Ovary (tissue), 7 donors: ENCODE measurements at regions not wholly inside any gene's neighbourhood (a gene's known extent, or its start where the extent isn't known, plus 50 kb on each side); places are given as distances from the start of the nearest gene placed in this dataset.
"Not testable (repeated sequence)": the region's sequence is repeated elsewhere in the genome, so short reads cannot be mapped to it uniquely, and the experiment has no call there.

Source experiments
- DNase-seq, 5 donors: peaks; one replicate each; pipeline ENCODE4 v3.0.0-alpha.2; 2019 to 2020
- H3K27ac ChIP-seq, 2 donors: fragments of 200-600 bp; one replicate each; pipeline versions ENCODE4 v1.5.1 to v1.8.0; 2019 to 2022
- H3K27me3 ChIP-seq: fragments of 200-600 bp; one replicate; pipeline ENCODE4 v1.8.0; 2022
- H3K36me3 ChIP-seq: fragments of 200-600 bp; sonication (generic); one replicate; pipeline ENCODE4 v1.5.1; 2019
- H3K4me1 ChIP-seq: one replicate; pipeline ENCODE4 v1.8.1; 2013; ENCODE audit warnings: mild to moderate bottlenecking, moderate library complexity; ENCODE audit not compliant: insufficient read depth
- H3K4me3 ChIP-seq: fragments of 200-600 bp; sonication (generic); one replicate; pipeline ENCODE4 v1.5.1; 2017
- H3K9me3 ChIP-seq, 2 donors: fragments of 200-600 bp in 1 of 2; sonication (generic) in 1 of 2; one replicate each; pipeline versions ENCODE4 v1.5.1 to v1.8.1; 2013 to 2019; ENCODE audit warnings: mild to moderate bottlenecking in 1 of 2, moderate library complexity in 1 of 2
- CTCF ChIP-seq, 3 donors: fragments of 450-650 bp in 2 of 3; fragments of 200-600 bp in 1 of 3; IDR thresholded peaks; one replicate each; pipeline versions ENCODE4 v1.5.1 to v1.8.0; 2016 to 2022; ENCODE audit warnings: antibody characterized with exemption in 3 of 3, mild to moderate bottlenecking in 1 of 3
- EP300 ChIP-seq: sonication (generic); formaldehyde crosslinking; IDR thresholded peaks from one replicate; pipeline ENCODE4 v1.6.1; 2017; ENCODE audit warnings: antibody characterized with exemption
- POLR2A ChIP-seq: fragments of 450-650 bp; IDR thresholded peaks from one replicate; pipeline ENCODE4 v1.6.1; 2017; ENCODE audit warnings: antibody characterized with exemption, mild to moderate bottlenecking, moderate library complexity
- WGBS, 3 donors: extraction: QIAGEN DNeasy Blood & Tissue Kit in 1 of 3; methylation state at CpG; one replicate each; pipeline versions ENCODE4 v1.1.5 to v1.1.7; 2013 to 2017; 5-methylcytosine and 5-hydroxymethylcytosine counted together
- intact Hi-C, 4 donors: fragments of 100-400 bp; cut with DNase I; formaldehyde crosslinking; loops; one replicate each; pipeline versions ENCODE4 v1.11.0 to v1.15.1; 2022 to 2023
- donor health status: DM: no; HTN: no; CAD: no; lungs with moderate emphysema.
- donor health status: DM: no; HTN: no; CAD: no.
- donor health status: Bipolar disorder and iron deficiency.
- donor health status: DM: no; HTN: no; CAD: no.
- donor health status: DM: yes; HTN: yes; CAD: no.

DNA sequence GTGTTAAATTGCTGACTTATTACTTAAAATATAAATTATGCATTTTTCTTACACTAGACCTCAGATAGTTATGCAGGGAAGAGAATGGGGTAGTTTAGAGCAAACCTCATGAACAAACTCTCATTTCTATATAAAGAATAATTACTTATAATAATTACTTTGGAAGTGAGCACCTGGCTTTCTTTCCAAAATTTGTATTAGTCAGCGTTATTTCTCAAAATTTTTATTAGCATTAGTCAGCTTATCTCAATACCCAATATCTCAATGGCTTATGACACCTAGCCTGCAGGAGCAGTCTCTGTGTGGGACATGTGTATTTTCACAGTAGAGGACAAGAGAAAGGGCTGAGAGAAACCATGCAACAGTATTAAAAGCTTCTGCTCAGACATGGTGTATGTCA, 849.2 kb upstream of the HS3ST5 start:
- Histone ChIP-seq H3K4me1 (no peaks in the 10 kb centered on the region), H3K27me3 (no peaks in the 10 kb centered on the region), H3K4me3 (no peak overlapping the region), H3K9me3 (no peaks in the 10 kb centered on the region), H3K36me3 (no peaks in the 10 kb centered on the region), H3K27ac (no peak overlapping the region)
- TF ChIP-seq EP300 = no peak
- TF ChIP-seq CTCF (IDR thresholded peaks at IDR 0.05) = no peak
- no peak for TF ChIP-seq POLR2A
- WGBS, 3 donors = 72 to 86% (median 73%) methylated on average over 1 of the region's 1 CpG
- intact Hi-C loops = no loop called here
- no peak for DNase-seq

- H3K27me3 ChIP-seq = no peaks in the 10 kb centered on the region
- DNase-seq = no peak
- no peak overlapping the region for H3K27ac ChIP-seq
- H3K9me3 ChIP-seq = no peaks in the 10 kb centered on the region
- intact Hi-C loops = no loop called here
- no peaks in the 10 kb centered on the region for H3K4me1 ChIP-seq
- WGBS, 3 donors = 85 to 90% (median 87%) methylated on average over 1 of the region's 1 CpG
- TF ChIP-seq CTCF (IDR thresholded peaks at IDR 0.05) (no peak), EP300 (no peak), POLR2A (no peak)
- no peak overlapping the region for H3K4me3 ChIP-seq
- no peaks in the 10 kb centered on the region for H3K36me3 ChIP-seq
These were observed 847.7 kb upstream of the HS3ST5 start for GRCh38 chr6:115190534-115190933.

DNA sequence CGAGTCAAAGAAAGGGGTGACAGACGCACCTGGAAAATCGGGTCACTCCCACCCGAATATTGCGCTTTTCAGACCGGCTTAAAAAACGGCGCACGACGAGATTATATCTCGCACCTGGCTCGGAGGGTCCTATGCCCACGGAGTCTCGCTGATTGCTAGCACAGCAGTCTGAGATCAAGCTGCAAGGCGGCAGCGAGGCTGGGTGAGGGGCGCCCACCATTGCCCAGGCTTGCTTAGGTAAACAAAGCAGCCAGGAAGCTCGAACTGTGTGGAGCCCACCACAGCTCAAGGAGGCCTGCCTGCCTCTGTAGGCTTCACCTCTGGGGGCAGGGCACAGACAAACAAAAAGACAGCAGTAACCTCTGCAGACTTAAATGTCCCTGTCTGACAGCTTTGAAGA, 832.6 kb upstream of the HS3ST5 start:
- H3K4me3 ChIP-seq, intact Hi-C loops, H3K27me3 ChIP-seq, DNase-seq, H3K36me3 ChIP-seq, H3K27ac ChIP-seq, H3K4me1 ChIP-seq, H3K9me3 ChIP-seq: not testable (repeated sequence)
- 92 to 94% (median 93%) methylated on average over 16 to 18 of the region's 18 CpGs for WGBS, 3 donors

- DNase-seq, H3K4me3 ChIP-seq, H3K9me3 ChIP-seq, H3K36me3 ChIP-seq, intact Hi-C loops, H3K4me1 ChIP-seq, H3K27me3 ChIP-seq, H3K27ac ChIP-seq: not testable (repeated sequence)
- whole genome bisulfite sequencing, 3 donors = 62 to 73% (median 68%) methylated on average over 5 of the region's 5 CpGs
These were observed 823.1 kb upstream of the HS3ST5 start for GRCh38 chr6:115165912-115166311.

DNA sequence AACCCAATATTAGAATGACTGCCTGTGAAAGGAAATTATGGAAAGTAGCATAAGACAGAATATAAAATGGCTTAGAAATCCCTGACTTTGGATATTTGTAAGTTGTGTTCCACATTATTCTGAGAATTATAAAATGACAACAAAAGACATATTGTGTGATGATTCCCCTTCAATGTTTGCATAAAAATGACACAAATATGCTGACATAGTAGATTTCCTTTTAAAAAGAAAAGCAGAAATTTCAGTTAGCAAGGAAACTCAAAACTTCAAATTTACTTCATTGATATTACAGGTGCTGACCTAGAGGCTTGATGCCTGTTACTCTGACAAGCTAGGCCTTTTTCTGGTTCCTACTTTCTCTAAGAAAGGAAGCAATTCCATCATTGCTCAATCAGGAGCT, 816.9 kb upstream of the HS3ST5 start:
- no peak for DNase-seq
- Histone ChIP-seq H3K36me3 (no peaks in the 10 kb centered on the region), H3K9me3 (no peaks in the 10 kb centered on the region), H3K4me3 (no peak overlapping the region), H3K27ac (no peak overlapping the region), H3K27me3 (no peaks in the 10 kb centered on the region), H3K4me1 (no peaks in the 10 kb centered on the region)
- TF ChIP-seq POLR2A = no peak
- no peak for TF ChIP-seq EP300
- TF ChIP-seq CTCF (IDR thresholded peaks at IDR 0.05) = no peak
- intact Hi-C loops = no loop called here

- Histone ChIP-seq H3K27ac (no peak overlapping the region), H3K36me3 (no peaks in the 10 kb centered on the region), H3K9me3 (no peaks in the 10 kb centered on the region), H3K4me1 (no peaks in the 10 kb centered on the region), H3K4me3 (no peak overlapping the region), H3K27me3 (no peaks in the 10 kb centered on the region)
- intact Hi-C loops = loop anchor here in 1 of 4 donors (1.0 kb wide), 1 partner anchor 18 kb away; no protein-coding TSS in a partner anchor
- no peak for DNase-seq
- 34 to 42% (median 37%) methylated on average over 2 of the region's 2 CpGs for WGBS, 3 donors
- TF ChIP-seq EP300 (no peak), POLR2A (no peak), CTCF (IDR thresholded peaks at IDR 0.05) (no peak)
These were observed 795.1 kb upstream of the HS3ST5 start for GRCh38 chr6:115137910-115138309.
